GM20000 (cell line): ENCODE measurements at regions not wholly inside any gene's neighbourhood (a gene's known extent, or its start where the extent isn't known, plus 50 kb on each side); places are given as distances from the start of the nearest gene placed in this dataset.

Source experiments
- DNase-seq: peaks from one replicate; pipeline ENCODE4 v3.0.0; 2012; ENCODE audit warnings: low spot score
- CTCF ChIP-seq: IDR thresholded peaks from 2 replicates; pipeline ENCODE4 v1.5.1; 2012; ENCODE audit warnings: mild to moderate bottlenecking, control low read depth; ENCODE audit errors: extremely low read depth, missing control alignments

GRCh38 chr9:94018628-94019027 is 63.5 kb upstream of the BARX1 start:
- DNase-seq: no peak
- TF ChIP-seq CTCF: no peak

- TF ChIP-seq CTCF: no peak
- no peak for DNase-seq
These were observed 62.9 kb upstream of the BARX1 start for GRCh38 chr9:94017939-94018531.

- no peak for TF ChIP-seq CTCF
- DNase-seq: no peak
These were observed 61.6 kb upstream of the BARX1 start for GRCh38 chr9:94016744-94017143.

- DNase-seq: no peak
- TF ChIP-seq CTCF: no peak
These were observed 59.8 kb upstream of the BARX1 start for GRCh38 chr9:94014920-94015319.

- TF ChIP-seq CTCF: peak; percentile 67
- DNase-seq: peak; percentile 41
These were observed 59.0 kb upstream of the BARX1 start for GRCh38 chr9:94014066-94014654.

- TF ChIP-seq CTCF: no peak
- no peak for DNase-seq
These were observed 55.9 kb upstream of the BARX1 start for GRCh38 chr9:94010980-94011533.

GRCh38 chr9:94005272-94005901 is 50.2 kb upstream of the BARX1 start:
- no peak for TF ChIP-seq CTCF
- no peak for DNase-seq
